ENCODE measurements at regions not wholly inside any gene's neighbourhood (a gene's known extent, or its start where the extent isn't known, plus 50 kb on each side); places are given as distances from the start of the nearest gene placed in this dataset.

- no peaks in the 10 kb centered on the region for H4K20me1 ChIP-seq
- TF ChIP-seq Cebpa-rat (IDR thresholded peaks at IDR 0.05) = no peak
- H3K4me2 ChIP-seq = no peak overlapping the region
- no peaks in the 10 kb centered on the region for H3K27me3 ChIP-seq
- H3K27ac ChIP-seq = no peak overlapping the region
- H3K9ac ChIP-seq = no peak overlapping the region
- no peaks in the 10 kb centered on the region for H3K9me3 ChIP-seq
- no peak overlapping the region for H3K4me3 ChIP-seq
- no peaks in the 10 kb centered on the region for H3K4me1 ChIP-seq
- H3K36me3 ChIP-seq = no peaks in the 10 kb centered on the region
These were observed 98.9 kb upstream of the ST8SIA2 start for GRCh38 chr15:92294759-92295158.

- Histone ChIP-seq H3K4me2 (peak overlapping the region; percentile 68), H4K20me1 (no peaks in the 10 kb centered on the region), H3K4me3 (no peak overlapping the region), H3K27me3 (no peaks in the 10 kb centered on the region), H3K4me1 (peaks cover 36% of the 10 kb centered on the region), H3K36me3 (no peaks in the 10 kb centered on the region), H3K27ac (peak overlapping the region; percentile 33; the same call in 1 of the 2 replicates), H3K9me3 (peaks cover 20% of the 10 kb centered on the region), H3K9ac (peak overlapping the region; percentile 47; the same call in 1 of the 2 replicates)
- no peak for TF ChIP-seq Cebpa-rat (IDR thresholded peaks at IDR 0.05)
These were observed 89.3 kb upstream of the ST8SIA2 start for GRCh38 chr15:92304223-92304975.

GRCh38 chr15:92305343-92305742 is 88.3 kb upstream of the ST8SIA2 start:
- H3K4me2 ChIP-seq = peak overlapping the region; percentile 68
- 0 out of 2 replicates have a peak overlapping the region, but pooled peaks have one; percentile 16 for H3K9ac ChIP-seq
- H3K4me1 ChIP-seq = peaks cover 36% of the 10 kb centered on the region
- no peaks in the 10 kb centered on the region for H3K36me3 ChIP-seq
- peaks cover 20% of the 10 kb centered on the region for H3K9me3 ChIP-seq
- no peaks in the 10 kb centered on the region for H4K20me1 ChIP-seq
- H3K27me3 ChIP-seq = no peaks in the 10 kb centered on the region
- TF ChIP-seq Cebpa-rat (IDR thresholded peaks at IDR 0.05) = no peak
- peak overlapping the region; percentile 59; the same call in 1 of the 2 replicates for H3K27ac ChIP-seq
- no peak overlapping the region; the same call in 1 of the 2 replicates for H3K4me3 ChIP-seq

- Histone ChIP-seq H3K9ac (no peak overlapping the region), H3K27me3 (no peaks in the 10 kb centered on the region), H3K9me3 (peaks cover 10% of the 10 kb centered on the region), H3K27ac (peak overlapping the region; percentile 59), H3K36me3 (no peaks in the 10 kb centered on the region), H4K20me1 (no peaks in the 10 kb centered on the region), H3K4me3 (peak overlapping the region; percentile 8; the same call in 1 of the 2 replicates), H3K4me1 (peaks cover 36% of the 10 kb centered on the region), H3K4me2 (peak overlapping the region; percentile 68)
- no peak for TF ChIP-seq Cebpa-rat (IDR thresholded peaks at IDR 0.05)
These were observed 87.0 kb upstream of the ST8SIA2 start for GRCh38 chr15:92306663-92307062.

GRCh38 chr15:92315144-92315543 is 78.5 kb upstream of the ST8SIA2 start:
- no peak overlapping the region for H3K27ac ChIP-seq
- H3K27me3 ChIP-seq = no peaks in the 10 kb centered on the region
- no peaks in the 10 kb centered on the region for H4K20me1 ChIP-seq
- H3K36me3 ChIP-seq = no peaks in the 10 kb centered on the region
- no peaks in the 10 kb centered on the region for H3K9me3 ChIP-seq
- H3K4me1 ChIP-seq = no peaks in the 10 kb centered on the region
- no peak overlapping the region for H3K4me3 ChIP-seq
- no peak overlapping the region for H3K4me2 ChIP-seq
- no peak for TF ChIP-seq Cebpa-rat (IDR thresholded peaks at IDR 0.05)
- no peak overlapping the region for H3K9ac ChIP-seq

- TF ChIP-seq Cebpa-rat (IDR thresholded peaks at IDR 0.05) = no peak
- no peaks in the 10 kb centered on the region for H3K27me3 ChIP-seq
- no peak overlapping the region for H3K4me2 ChIP-seq
- no peaks in the 10 kb centered on the region for H4K20me1 ChIP-seq
- H3K36me3 ChIP-seq = no peaks in the 10 kb centered on the region
- H3K9me3 ChIP-seq = no peaks in the 10 kb centered on the region
- no peak overlapping the region for H3K27ac ChIP-seq
- no peak overlapping the region for H3K9ac ChIP-seq
- no peaks in the 10 kb centered on the region for H3K4me1 ChIP-seq
- H3K4me3 ChIP-seq = no peak overlapping the region
These were observed 78.0 kb upstream of the ST8SIA2 start for GRCh38 chr15:92315595-92316211.

- Histone ChIP-seq H3K9me3 (no peaks in the 10 kb centered on the region), H4K20me1 (no peaks in the 10 kb centered on the region), H3K4me3 (no peak overlapping the region), H3K27me3 (no peaks in the 10 kb centered on the region), H3K36me3 (no peaks in the 10 kb centered on the region), H3K9ac (no peak overlapping the region), H3K4me1 (no peaks in the 10 kb centered on the region), H3K27ac (no peak overlapping the region), H3K4me2 (no peak overlapping the region)
- no peak for TF ChIP-seq Cebpa-rat (IDR thresholded peaks at IDR 0.05)
These were observed 76.9 kb upstream of the ST8SIA2 start for GRCh38 chr15:92316586-92317295.

GRCh38 chr15:92320012-92320699 is 73.5 kb upstream of the ST8SIA2 start:
- no peak for TF ChIP-seq Cebpa-rat (IDR thresholded peaks at IDR 0.05)
- Histone ChIP-seq H3K9me3 (no peaks in the 10 kb centered on the region), H3K36me3 (no peaks in the 10 kb centered on the region), H3K9ac (no peak overlapping the region), H4K20me1 (no peaks in the 10 kb centered on the region), H3K27ac (no peak overlapping the region), H3K4me2 (no peak overlapping the region), H3K4me3 (no peak overlapping the region), H3K4me1 (no peaks in the 10 kb centered on the region), H3K27me3 (no peaks in the 10 kb centered on the region)

- Histone ChIP-seq H3K4me1 (peaks cover 10% of the 10 kb centered on the region), H3K4me2 (no peak overlapping the region), H3K27ac (no peak overlapping the region), H3K4me3 (no peak overlapping the region), H4K20me1 (no peaks in the 10 kb centered on the region), H3K9ac (no peak overlapping the region), H3K27me3 (no peaks in the 10 kb centered on the region), H3K9me3 (no peaks in the 10 kb centered on the region), H3K36me3 (no peaks in the 10 kb centered on the region)
- TF ChIP-seq Cebpa-rat (IDR thresholded peaks at IDR 0.05) = no peak
These were observed 70.9 kb upstream of the ST8SIA2 start for GRCh38 chr15:92322566-92323355.

All from BLaER1 (cell line).